Neutrophil (primary cell): ENCODE measurements at regions not wholly inside any gene's neighbourhood (a gene's known extent, or its start where the extent isn't known, plus 50 kb on each side); places are given as distances from the start of the nearest gene placed in this dataset.

Experiments
- H3K27ac ChIP-seq: fragments of 200-600 bp; sonication (generic); 2 replicates; pipeline ENCODE4 v1.5.1; 2016; ENCODE audit warnings: mild to moderate bottlenecking, moderate library complexity
- H3K27me3 ChIP-seq: fragments of 200-600 bp; sonication (generic); 2 replicates; pipeline ENCODE4 v1.6.0; 2016; ENCODE audit warnings: mild to moderate bottlenecking
- H3K36me3 ChIP-seq: fragments of 200-600 bp; sonication (generic); 2 replicates; pipeline ENCODE4 v1.5.1; 2017
- H3K4me1 ChIP-seq, 2 experiments: fragments of 200-600 bp in 1 of 2; sonication (generic) in 1 of 2; 1 replicate in 1 of 2; 2 replicates in 1 of 2; pipeline versions ENCODE4 v1.5.1 to v1.6.1; 2013 to 2016; ENCODE audit warnings: low read depth in 1 of 2, low read length in 1 of 2, mild to moderate bottlenecking in 1 of 2, moderate library complexity in 1 of 2; ENCODE audit not compliant: control insufficient read depth in 1 of 2, insufficient read depth in 1 of 2
- H3K4me3 ChIP-seq, 2 experiments: fragments of 200-600 bp in 1 of 2; sonication (generic) in 1 of 2; 1 replicate in 1 of 2; 2 replicates in 1 of 2; pipeline ENCODE4 v1.5.1; 2013 to 2016; ENCODE audit warnings: low read depth in 1 of 2, low read length in 1 of 2, mild to moderate bottlenecking in 1 of 2, moderate library complexity in 1 of 2
- H3K9me3 ChIP-seq: fragments of 200-600 bp; sonication (generic); 2 replicates; pipeline ENCODE4 v1.5.1; 2016
- CTCF ChIP-seq: fragments of 200-600 bp; sonication (generic); IDR thresholded peaks from 2 replicates; pipeline ENCODE4 v1.5.1; 2016; ENCODE audit warnings: antibody characterized with exemption

DNA sequence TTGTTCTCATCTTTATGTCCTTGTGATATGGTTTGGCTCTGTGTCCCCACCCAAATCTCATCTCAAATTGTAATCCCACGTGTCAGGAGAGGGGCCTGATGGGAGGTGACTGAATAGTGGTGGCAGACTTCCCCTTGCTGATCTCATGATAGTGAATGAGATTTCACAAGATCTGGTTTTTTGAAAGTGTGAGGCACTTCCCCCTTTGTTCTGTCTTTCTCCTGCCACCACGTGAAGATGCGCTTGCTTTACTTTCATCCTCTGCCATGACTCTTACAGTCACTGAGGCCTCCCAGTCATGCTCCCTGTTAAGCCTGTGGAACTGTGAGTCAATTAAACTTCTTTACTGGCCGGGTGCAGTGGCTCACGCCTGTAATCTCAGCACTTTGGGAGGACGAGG, 161.0 kb downstream of the HERPUD2 start:
- no peak overlapping the region for H3K4me3 ChIP-seq
- TF ChIP-seq CTCF, result no peak
- no peaks in the 10 kb centered on the region for H3K36me3 ChIP-seq
- H3K9me3 ChIP-seq, result no peaks in the 10 kb centered on the region
- H3K27ac ChIP-seq, result no peak overlapping the region
- H3K4me1 ChIP-seq, result peaks cover 0 to 5% of the 10 kb centered on the region in 2 experiments
- peaks cover 40% of the 10 kb centered on the region for H3K27me3 ChIP-seq

DNA sequence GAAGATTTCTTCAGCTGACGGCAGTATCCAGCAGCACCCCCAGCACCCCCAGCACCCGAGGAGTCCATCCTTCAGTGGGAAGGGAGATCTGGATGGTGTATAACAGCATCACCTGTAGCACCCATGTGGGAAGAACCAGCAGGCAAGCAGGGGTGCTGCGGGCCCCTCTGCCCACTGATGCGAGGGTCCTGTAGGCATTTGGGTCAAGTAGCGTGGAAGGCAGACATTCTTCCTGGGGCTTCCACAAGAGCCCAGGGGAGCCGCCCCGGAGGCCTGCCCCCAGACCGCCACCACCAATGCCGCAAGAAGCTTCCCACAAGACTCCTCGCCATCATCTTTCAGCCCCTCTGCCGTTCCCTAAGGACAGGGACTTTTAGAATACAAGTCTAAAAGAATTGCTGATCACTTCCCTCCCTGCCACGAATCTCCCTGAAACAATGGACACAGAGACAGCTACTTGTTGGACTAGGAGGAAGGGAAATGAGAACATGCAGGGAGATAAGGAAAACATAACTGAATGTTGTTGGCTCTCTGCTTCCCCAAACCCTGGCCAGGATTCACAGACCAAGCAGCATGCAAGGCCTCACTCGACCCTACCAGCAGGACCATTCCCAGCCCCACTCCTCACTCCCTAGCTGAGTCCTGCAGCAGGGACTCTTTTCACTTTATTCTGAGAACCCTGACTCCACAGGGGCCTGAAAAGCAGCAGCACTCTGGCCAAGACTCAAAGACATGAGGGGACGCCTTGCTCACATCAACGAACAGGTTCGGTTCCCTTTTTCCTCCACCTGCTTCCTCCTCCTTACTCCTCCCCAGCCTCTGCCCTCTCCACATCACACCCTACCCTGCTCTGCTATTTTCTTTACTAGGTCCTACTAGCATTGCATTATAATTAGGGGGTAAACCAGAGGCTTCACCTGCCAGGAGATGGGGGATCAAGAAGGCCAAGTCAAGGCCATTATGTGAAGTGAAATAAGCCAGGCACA, 164.5 kb downstream of the HERPUD2 start:
- Histone ChIP-seq H3K4me1 (no peaks in the 10 kb centered on the region), H3K27me3 (peaks cover 28% of the 10 kb centered on the region), H3K27ac (no peak overlapping the region), H3K4me3 (no peak overlapping the region), H3K9me3 (no peaks in the 10 kb centered on the region), H3K36me3 (no peaks in the 10 kb centered on the region)
- no peak for TF ChIP-seq CTCF

DNA sequence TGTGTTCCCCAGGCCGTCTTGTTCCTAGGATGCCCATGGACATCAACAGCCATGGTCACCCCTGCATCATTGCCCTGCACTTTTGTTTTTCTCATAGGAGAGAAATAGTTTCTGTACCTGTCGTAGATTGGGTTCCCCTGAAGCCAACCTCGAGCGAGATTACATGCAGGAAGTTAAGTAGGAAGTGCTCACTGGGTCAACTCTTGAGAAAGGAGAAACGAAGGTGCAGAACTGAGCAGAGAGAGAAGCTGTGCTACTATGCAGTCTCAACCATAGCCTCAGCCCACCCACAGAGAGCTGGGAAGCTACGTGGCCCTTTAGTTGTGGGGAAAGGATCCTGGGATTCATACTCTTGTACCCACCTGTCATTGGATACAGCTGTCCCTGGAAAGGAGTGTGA, 165.2 kb downstream of the HERPUD2 start:
- Histone ChIP-seq H3K9me3 (no peaks in the 10 kb centered on the region), H3K4me3 (no peak overlapping the region), H3K27me3 (peaks cover 28% of the 10 kb centered on the region), H3K36me3 (no peaks in the 10 kb centered on the region), H3K27ac (no peak overlapping the region), H3K4me1 (no peaks in the 10 kb centered on the region)
- no peak for TF ChIP-seq CTCF

GRCh38 chr7:35528381-35528977, 166.5 kb downstream of the HERPUD2 start:
- H3K9me3 ChIP-seq, result no peaks in the 10 kb centered on the region
- no peaks in the 10 kb centered on the region for H3K36me3 ChIP-seq
- no peak overlapping the region for H3K27ac ChIP-seq
- peaks cover 38% of the 10 kb centered on the region for H3K27me3 ChIP-seq
- no peaks in the 10 kb centered on the region for H3K4me1 ChIP-seq
- no peak for TF ChIP-seq CTCF
- no peak overlapping the region for H3K4me3 ChIP-seq

DNA sequence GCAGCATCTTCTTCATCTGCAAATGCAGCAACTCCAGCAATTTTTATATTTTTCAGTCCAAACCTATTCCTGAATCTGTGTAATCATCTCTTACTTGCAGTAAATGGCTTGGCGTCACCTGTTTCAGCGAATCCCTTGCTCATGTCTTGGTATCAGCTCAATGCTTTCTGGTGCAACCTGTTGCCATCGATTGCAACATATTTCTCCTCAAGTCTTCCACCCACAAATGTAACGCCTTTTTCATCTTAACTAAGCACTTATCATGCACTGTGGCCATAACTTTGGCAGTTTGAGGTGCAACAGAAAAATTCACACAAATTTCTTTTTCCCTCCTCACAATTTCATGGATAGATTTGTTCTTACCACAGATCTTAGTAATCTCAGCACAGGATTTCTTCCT, 168.3 kb downstream of the HERPUD2 start:
- Histone ChIP-seq H3K27ac (no peak overlapping the region), H3K4me1 (no peaks in the 10 kb centered on the region), H3K36me3 (no peaks in the 10 kb centered on the region), H3K9me3 (no peaks in the 10 kb centered on the region), H3K4me3 (no peak overlapping the region), H3K27me3 (peaks cover 50% of the 10 kb centered on the region)
- TF ChIP-seq CTCF, result no peak
